22Rv1 (cell line): ENCODE measurements at regions not wholly inside any gene's neighbourhood (a gene's known extent, or its start where the extent isn't known, plus 50 kb on each side); places are given as distances from the start of the nearest gene placed in this dataset.
"Not testable (repeated sequence)": the region's sequence is repeated elsewhere in the genome, so short reads cannot be mapped to it uniquely, and the experiment has no call there.

Experiments
- H3K27ac ChIP-seq: fragments of 450-650 bp; 2 replicates; pipeline ENCODE4 v1.5.1; 2017
- CTCF ChIP-seq: fragments of 450-650 bp; IDR thresholded peaks from 2 replicates; pipeline ENCODE4 v1.5.1; 2017; ENCODE audit warnings: mild to moderate bottlenecking
- ZFX ChIP-seq: fragments of 450-650 bp; IDR thresholded peaks from 2 replicates; pipeline ENCODE4 v1.6.1; 2017; ENCODE audit warnings: antibody characterized with exemption, borderline replicate concordance

GRCh38 chr19:28632371-28633080 lies 580.4 kb downstream of the UQCRFS1 start:
- TF ChIP-seq CTCF (no peak), ZFX (no peak)
- no peak overlapping the region for H3K27ac ChIP-seq

GRCh38 chr19:28631961-28632360 lies 581.0 kb downstream of the UQCRFS1 start:
- TF ChIP-seq CTCF: no peak
- no peak for TF ChIP-seq ZFX
- no peak overlapping the region for H3K27ac ChIP-seq

GRCh38 chr19:28627669-28628068 lies 585.3 kb downstream of the UQCRFS1 start:
- TF ChIP-seq ZFX: no peak
- TF ChIP-seq CTCF: no peak

GRCh38 chr19:28626407-28626806 lies 586.5 kb downstream of the UQCRFS1 start:
- H3K27ac ChIP-seq: not testable (repeated sequence)

More at GRCh38 chr19:28627669-28628068, 585.3 kb downstream of the UQCRFS1 start:
- H3K27ac ChIP-seq: no peak overlapping the region

GRCh38 chr19:28619816-28620429 lies 593.0 kb downstream of the UQCRFS1 start:
- H3K27ac ChIP-seq: no peak overlapping the region
- TF ChIP-seq ZFX: no peak
- no peak for TF ChIP-seq CTCF

GRCh38 chr19:28618504-28618903 lies 594.4 kb downstream of the UQCRFS1 start:
- no peak overlapping the region for H3K27ac ChIP-seq
- TF ChIP-seq CTCF: no peak
- TF ChIP-seq ZFX: no peak

- H3K27ac ChIP-seq: no peak overlapping the region
- TF ChIP-seq ZFX (no peak), CTCF (no peak)
Observed at GRCh38 chr19:28615966-28616365, 597.0 kb downstream of the UQCRFS1 start.

GRCh38 chr19:28615546-28615916 lies 597.4 kb downstream of the UQCRFS1 start:
- no peak for TF ChIP-seq CTCF
- no peak for TF ChIP-seq ZFX
- no peak overlapping the region for H3K27ac ChIP-seq
